ENCODE measurements at regions not wholly inside any gene's neighbourhood (a gene's known extent, or its start where the extent isn't known, plus 50 kb on each side); places are given as distances from the start of the nearest gene placed in this dataset.
"Not testable (repeated sequence)": the region's sequence is repeated elsewhere in the genome, so short reads cannot be mapped to it uniquely, and the experiment has no call there.

DNA sequence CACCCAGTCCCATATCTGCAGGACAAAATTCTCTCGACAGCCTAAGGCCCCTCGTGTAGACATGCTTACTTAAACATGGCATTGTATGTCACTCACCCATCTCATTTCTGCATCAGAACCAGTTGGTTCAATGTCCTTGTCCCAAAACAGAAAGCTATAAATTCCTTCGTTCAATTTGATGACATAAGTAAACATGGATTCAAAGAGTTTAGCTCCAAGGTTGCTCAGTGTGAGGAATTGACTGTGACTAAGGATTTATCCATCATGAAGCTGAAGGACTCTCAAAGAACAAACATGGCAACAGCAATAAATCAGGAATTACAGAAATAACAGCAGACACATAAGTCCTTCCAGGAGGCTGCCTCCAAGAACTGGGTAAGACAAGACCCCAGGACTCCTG is 237.2 kb downstream of the TOMM20 start:
- TF ChIP-seq, protein P1, sequence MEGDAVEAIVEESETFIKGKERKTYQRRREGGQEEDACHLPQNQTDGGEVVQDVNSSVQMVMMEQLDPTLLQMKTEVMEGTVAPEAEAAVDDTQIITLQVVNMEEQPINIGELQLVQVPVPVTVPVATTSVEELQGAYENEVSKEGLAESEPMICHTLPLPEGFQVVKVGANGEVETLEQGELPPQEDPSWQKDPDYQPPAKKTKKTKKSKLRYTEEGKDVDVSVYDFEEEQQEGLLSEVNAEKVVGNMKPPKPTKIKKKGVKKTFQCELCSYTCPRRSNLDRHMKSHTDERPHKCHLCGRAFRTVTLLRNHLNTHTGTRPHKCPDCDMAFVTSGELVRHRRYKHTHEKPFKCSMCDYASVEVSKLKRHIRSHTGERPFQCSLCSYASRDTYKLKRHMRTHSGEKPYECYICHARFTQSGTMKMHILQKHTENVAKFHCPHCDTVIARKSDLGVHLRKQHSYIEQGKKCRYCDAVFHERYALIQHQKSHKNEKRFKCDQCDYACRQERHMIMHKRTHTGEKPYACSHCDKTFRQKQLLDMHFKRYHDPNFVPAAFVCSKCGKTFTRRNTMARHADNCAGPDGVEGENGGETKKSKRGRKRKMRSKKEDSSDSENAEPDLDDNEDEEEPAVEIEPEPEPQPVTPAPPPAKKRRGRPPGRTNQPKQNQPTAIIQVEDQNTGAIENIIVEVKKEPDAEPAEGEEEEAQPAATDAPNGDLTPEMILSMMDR (IDR thresholded peaks at IDR 0.05): no peak
- 100% methylated on average over 2 of the region's 3 CpGs for WGBS (ENCODE audit: insufficient coverage)
- Histone ChIP-seq H3K36me3 (replicated peaks in 1 of 2; ENCODE audit: control insufficient read depth in 1 of 2, insufficient read depth in 2 of 2, low read length in 2 of 2) (no peaks in the 10 kb centered on the region), H3K9me3 (replicated peaks in 1 of 2; ENCODE audit: control insufficient read depth in 1 of 2, insufficient read depth in 1 of 2, low read length in 2 of 2) (no peaks in the 10 kb centered on the region), H3K27ac (ENCODE audit: low read depth in 1 of 2, low read length in 2 of 2) (no peak overlapping the region), H3K79me2 (ENCODE audit: insufficient read depth, low read length) (no peaks in the 10 kb centered on the region), H3K4me1 (ENCODE audit: control insufficient read depth in 1 of 2, insufficient read depth in 2 of 2, low read length in 2 of 2) (peaks cover 22 to 35% of the 10 kb centered on the region in 2 donors), H3K4me2 (replicated peaks; ENCODE audit: extremely low read depth, low read length, poor library complexity, severe bottlenecking) (no peak overlapping the region), H2AFZ (ENCODE audit: insufficient read depth, low read depth, low read length, poor library complexity, severe bottlenecking) (no peak overlapping the region), H4K20me1 (ENCODE audit: insufficient read depth, low read length) (no peaks in the 10 kb centered on the region), H3K9ac (ENCODE audit: insufficient read depth, low read length, poor library complexity, severe bottlenecking) (no peak overlapping the region), H3K27me3 (ENCODE audit: control insufficient read depth in 2 of 2, insufficient read depth in 2 of 2, low read length in 2 of 2) (no peaks in the 10 kb centered on the region), H3K4me3 (replicated peaks in 1 of 3; ENCODE audit: low read depth in 2 of 3, low read length in 3 of 3) (no peak overlapping the region)
- Mint-ChIP-seq H3K4me3 (no peak overlapping the region), H3K9me3 (peaks cover 0 to 6% (median 4%) of the 10 kb centered on the region in 7 donors), H3K4me1 (peaks cover 41% of the 10 kb centered on the region), H3K27me3 (ENCODE audit: low read depth in 3 of 3) (peaks cover 0 to 4% (median 3%) of the 10 kb centered on the region in 3 donors), H3K27ac (no peak overlapping the region), H3K36me3 (peaks cover 5 to 8% of the 10 kb centered on the region in 2 donors)
- intact Hi-C loops (cut with micrococcal nuclease): no loop called here
- no peak for DNase-seq

DNA sequence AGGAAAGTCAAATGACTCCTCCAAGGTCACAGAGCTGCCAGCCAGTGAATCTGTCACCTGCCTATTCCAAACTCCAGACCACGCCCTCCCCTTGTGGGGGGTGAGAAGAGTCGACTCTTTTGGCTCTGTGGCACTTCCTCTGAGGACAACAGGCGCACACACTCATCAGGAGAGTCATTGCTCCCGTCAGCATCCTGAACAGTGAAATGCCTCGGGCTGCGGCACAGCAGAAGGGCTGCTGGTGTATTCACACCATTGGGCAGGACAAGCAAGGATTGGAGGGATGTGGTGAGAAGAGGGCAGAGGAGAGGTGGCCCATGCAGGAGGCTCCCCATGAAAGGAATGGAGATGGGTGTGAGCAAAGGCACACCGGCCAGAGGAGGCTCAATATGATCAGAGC is 239.0 kb downstream of the TOMM20 start:
- Histone ChIP-seq H3K4me3 (replicated peaks in 1 of 3; ENCODE audit: low read depth in 2 of 3, low read length in 3 of 3) (no peak overlapping the region), H3K27me3 (ENCODE audit: control insufficient read depth in 2 of 2, insufficient read depth in 2 of 2, low read length in 2 of 2) (no peaks in the 10 kb centered on the region), H3K79me2 (ENCODE audit: insufficient read depth, low read length) (no peaks in the 10 kb centered on the region), H3K9ac (ENCODE audit: insufficient read depth, low read length, poor library complexity, severe bottlenecking) (no peak overlapping the region), H3K4me1 (ENCODE audit: control insufficient read depth in 1 of 2, insufficient read depth in 2 of 2, low read length in 2 of 2) (peaks cover 22 to 53% of the 10 kb centered on the region in 2 donors), H3K9me3 (replicated peaks in 1 of 2; ENCODE audit: control insufficient read depth in 1 of 2, insufficient read depth in 1 of 2, low read length in 2 of 2) (no peaks in the 10 kb centered on the region), H4K20me1 (ENCODE audit: insufficient read depth, low read length) (no peaks in the 10 kb centered on the region), H3K27ac (ENCODE audit: low read depth in 1 of 2, low read length in 2 of 2) (no peak overlapping the region), H2AFZ (ENCODE audit: insufficient read depth, low read depth, low read length, poor library complexity, severe bottlenecking) (no peak overlapping the region), H3K4me2 (replicated peaks; ENCODE audit: extremely low read depth, low read length, poor library complexity, severe bottlenecking) (no peak overlapping the region), H3K36me3 (replicated peaks in 1 of 2; ENCODE audit: control insufficient read depth in 1 of 2, insufficient read depth in 2 of 2, low read length in 2 of 2) (no peaks in the 10 kb centered on the region)
- Mint-ChIP-seq H3K4me3 (no peak overlapping the region), H3K9me3 (peaks cover 0 to 6% (median 4%) of the 10 kb centered on the region in 7 donors), H3K27me3 (ENCODE audit: low read depth in 3 of 3) (peaks cover 0 to 6% (median 3%) of the 10 kb centered on the region in 3 donors), H3K4me1 (peaks cover 41% of the 10 kb centered on the region), H3K27ac (peak overlapping the region in 2 of 7 donors; percentile 51 to 59), H3K36me3 (peaks cover 5 to 7% of the 10 kb centered on the region in 2 donors)
- TF ChIP-seq, protein P1 (IDR thresholded peaks at IDR 0.05): no peak
- peak in 1 of 3 donors; percentile 11 for DNase-seq
- WGBS (ENCODE audit: insufficient coverage): 69% methylated on average over 4 of the region's 7 CpGs
- intact Hi-C loops (cut with micrococcal nuclease): loop anchor here in 1 of 2 donors (5.0 kb wide), 1 partner anchor 43 kb away; no protein-coding TSS in a partner anchor

DNA sequence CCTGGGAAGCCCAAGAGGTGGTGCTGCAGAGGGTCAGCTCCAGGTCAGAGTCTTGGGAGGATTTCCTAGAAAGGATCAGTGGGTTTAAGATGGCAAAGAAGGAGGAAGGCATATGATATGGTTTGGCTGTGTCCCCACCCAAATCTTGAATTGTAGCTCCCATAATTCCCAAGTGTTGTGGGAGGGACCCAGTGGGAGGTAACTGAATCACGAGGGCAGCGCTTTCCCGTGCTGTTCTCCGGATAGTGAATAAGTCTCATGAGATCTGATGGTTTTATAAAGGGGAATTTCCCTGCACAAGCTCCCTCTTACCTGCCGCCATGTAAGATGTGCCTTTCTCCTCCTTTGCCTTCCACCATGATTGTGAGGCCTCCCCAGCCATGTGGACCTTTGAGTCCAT is 240.4 kb downstream of the TOMM20 start:
- DNase-seq; H3K27ac Mint-ChIP-seq; H3K9me3 ChIP-seq (replicated peaks in 1 of 2; ENCODE audit: control insufficient read depth in 1 of 2, insufficient read depth in 1 of 2, low read length in 2 of 2); H2AFZ ChIP-seq (ENCODE audit: insufficient read depth, low read depth, low read length, poor library complexity, severe bottlenecking); H3K27me3 Mint-ChIP-seq (ENCODE audit: low read depth in 3 of 3); H3K27ac ChIP-seq (ENCODE audit: low read depth in 1 of 2, low read length in 2 of 2); H3K79me2 ChIP-seq (ENCODE audit: insufficient read depth, low read length); H4K20me1 ChIP-seq (ENCODE audit: insufficient read depth, low read length); H3K9ac ChIP-seq (ENCODE audit: insufficient read depth, low read length, poor library complexity, severe bottlenecking); H3K9me3 Mint-ChIP-seq; H3K36me3 Mint-ChIP-seq; H3K4me3 ChIP-seq (replicated peaks in 1 of 3; ENCODE audit: low read depth in 2 of 3, low read length in 3 of 3); H3K27me3 ChIP-seq (ENCODE audit: control insufficient read depth in 2 of 2, insufficient read depth in 2 of 2, low read length in 2 of 2); H3K4me2 ChIP-seq (replicated peaks; ENCODE audit: extremely low read depth, low read length, poor library complexity, severe bottlenecking); H3K36me3 ChIP-seq (replicated peaks in 1 of 2; ENCODE audit: control insufficient read depth in 1 of 2, insufficient read depth in 2 of 2, low read length in 2 of 2); H3K4me3 Mint-ChIP-seq: not testable (repeated sequence)
- 100% methylated on average over 1 of the region's 5 CpGs for WGBS (ENCODE audit: insufficient coverage)
- intact Hi-C loops (cut with micrococcal nuclease): loop anchor here in 1 of 2 donors (5.0 kb wide), 1 partner anchor 44 kb away; no protein-coding TSS in a partner anchor
- H3K4me1 ChIP-seq (ENCODE audit: control insufficient read depth in 1 of 2, insufficient read depth in 2 of 2, low read length in 2 of 2): peaks cover 11 to 50% of the 10 kb centered on the region in 2 donors
- peaks cover 33% of the 10 kb centered on the region for H3K4me1 Mint-ChIP-seq

Measured in CD14-positive monocyte (primary cell).